EL (cell line): ENCODE measurements at regions not wholly inside any gene's neighbourhood (a gene's known extent, or its start where the extent isn't known, plus 50 kb on each side); places are given as distances from the start of the nearest gene placed in this dataset.
"Not testable (repeated sequence)": the region's sequence is repeated elsewhere in the genome, so short reads cannot be mapped to it uniquely, and the experiment has no call there.

Source experiments
- DNase-seq: peaks from one replicate; pipeline ENCODE4 v3.0.0-alpha.2; 2016

DNA sequence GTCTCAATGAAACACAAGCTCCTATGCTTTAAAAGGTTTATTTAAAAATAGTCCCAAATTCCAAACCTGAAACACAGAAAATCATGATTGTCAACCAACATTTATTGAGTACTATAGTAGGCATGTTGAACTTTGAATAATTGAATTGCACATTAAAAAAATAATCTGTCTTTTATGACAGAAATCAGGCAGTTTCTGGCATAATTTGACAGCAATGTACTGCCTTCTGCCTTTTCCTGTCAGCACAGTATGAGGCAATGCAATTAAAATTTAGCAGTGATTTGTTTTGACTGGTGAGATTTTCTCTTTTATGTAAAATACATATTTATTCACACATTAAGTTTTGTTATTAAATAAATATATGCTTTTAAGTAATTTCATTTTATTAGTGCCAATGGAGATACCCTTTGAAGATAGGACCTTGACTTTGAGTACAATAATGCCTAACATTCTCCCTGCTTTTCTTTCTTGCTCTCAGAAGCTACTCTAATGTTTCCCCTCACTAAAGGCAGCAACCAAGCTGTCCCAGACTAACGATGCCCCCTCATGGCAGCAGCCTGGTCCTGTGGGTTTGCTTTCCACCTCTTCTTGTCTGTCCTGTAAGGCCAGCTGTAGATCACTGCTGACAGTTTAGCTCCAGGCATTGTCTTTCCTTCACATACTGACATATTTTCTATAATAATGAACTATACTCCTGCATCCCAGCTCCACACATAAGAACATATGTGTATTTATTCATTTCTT, 346.7 kb downstream of the IL20RB start:
- DNase-seq: no peak

DNA sequence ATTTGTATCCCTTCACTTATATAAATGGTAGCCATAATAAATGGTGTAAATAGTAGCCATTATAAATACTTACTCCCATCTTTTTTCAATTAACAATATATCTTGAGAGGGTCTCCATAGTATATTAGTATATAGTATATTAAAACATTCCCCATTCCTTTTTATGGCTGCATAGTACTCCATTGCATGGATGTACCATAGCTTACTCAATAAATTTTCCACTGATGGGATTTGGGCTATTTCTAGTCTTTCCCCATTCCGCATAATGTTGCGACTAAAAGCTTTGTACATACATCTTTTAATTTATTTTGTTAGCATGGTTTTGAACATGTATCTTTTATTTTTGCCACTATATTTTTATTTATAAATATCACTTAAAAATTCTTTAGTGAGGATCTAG, 366.3 kb downstream of the IL20RB start:
- no peak for DNase-seq

DNA sequence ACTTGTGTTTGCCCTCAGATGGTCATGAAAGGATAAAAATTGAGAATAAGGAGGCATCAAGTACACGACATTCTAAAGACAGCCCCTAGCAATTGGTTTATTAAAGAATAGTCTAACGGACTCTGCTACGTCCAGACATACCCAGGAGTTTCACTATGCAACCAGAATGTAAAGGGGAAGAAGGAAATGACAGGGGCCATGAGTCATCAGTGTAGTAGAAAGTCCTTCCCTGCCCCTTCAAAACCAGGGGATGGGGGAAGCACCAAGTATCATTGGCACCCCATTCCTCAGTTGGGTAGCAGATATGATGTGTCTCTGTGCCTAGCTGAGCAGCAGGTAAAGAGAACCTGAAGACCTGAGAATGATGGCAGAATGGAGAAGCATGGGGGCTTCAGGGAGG, 367.4 kb downstream of the IL20RB start:
- DNase-seq: no peak

DNA sequence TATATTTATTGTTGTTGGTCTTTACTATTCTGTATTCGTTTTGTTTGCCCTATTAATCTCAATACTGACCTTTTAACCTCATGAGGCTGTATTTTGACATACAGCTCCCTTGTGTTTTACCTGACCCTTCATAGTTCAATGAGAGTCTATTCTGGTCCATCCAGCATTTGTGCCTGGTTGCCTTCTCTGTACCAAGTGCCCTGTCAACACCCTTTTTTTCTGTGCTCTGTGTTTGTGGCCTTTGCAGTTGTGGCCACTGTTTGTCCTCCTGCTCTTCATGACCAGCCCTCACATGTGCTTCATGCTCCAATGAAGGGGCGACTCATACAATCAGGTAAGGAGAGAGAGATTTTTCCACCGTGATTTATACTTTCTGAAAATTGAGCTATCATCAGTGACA, 368.2 kb downstream of the IL20RB start:
- no peak for DNase-seq

DNA sequence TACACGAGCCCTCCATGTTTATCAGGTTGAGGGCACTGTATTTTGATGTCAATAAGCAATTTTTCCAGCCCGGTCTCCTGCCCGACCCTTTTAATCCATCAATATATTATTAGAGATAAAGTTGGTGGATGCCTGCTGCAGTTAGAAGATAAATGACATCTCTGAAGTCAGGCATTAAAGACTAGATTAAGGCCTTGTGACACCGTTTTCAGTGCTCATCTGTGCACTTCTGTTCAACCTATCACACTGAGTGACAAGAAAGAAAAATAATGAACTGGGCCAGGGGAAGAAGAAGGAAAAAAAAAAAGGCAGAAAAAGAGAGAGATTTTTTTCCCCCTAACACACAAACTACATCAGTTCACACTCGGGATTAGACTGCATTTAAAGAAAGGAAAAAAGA, 371.8 kb downstream of the IL20RB start:
- DNase-seq: no peak

DNA sequence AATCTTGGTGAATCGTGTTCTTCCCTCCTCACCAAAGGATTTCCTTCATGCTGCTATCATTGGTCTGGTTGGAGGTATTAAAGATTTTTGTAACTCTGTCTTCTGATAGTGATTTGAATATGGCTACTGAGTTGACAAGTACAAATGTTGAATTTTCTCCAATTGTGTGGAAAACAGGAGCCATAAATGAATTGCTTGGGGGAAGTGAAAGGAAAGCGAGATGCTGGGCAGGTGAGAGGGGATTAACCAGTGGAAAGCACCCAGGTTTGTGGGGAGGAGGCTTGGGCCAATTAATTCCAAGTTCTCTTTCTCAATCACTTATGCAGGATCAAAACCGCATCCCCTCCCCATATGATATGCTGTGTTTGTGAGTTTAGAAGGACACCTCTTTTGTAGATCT, 372.5 kb downstream of the IL20RB start:
- no peak for DNase-seq

DNA sequence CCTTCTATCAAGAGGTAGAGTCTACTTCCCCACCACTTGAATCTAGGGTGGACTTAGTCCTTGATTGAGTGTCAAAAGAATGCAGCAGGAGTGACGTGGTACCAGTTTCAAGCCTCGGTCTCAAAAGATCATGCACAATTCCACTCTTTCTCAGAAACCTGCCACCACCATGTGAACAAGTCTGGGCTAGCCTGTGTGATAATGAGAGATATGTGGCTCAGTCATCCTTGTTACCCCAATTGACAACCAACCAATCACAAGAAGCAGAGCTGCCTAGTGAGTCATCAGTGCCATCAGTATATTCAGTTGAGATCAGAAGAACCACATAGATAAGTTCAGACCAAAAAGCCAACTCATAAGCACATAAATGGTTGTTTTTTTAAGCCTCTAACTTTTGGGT, 374.5 kb downstream of the IL20RB start:
- DNase-seq: no peak

DNA sequence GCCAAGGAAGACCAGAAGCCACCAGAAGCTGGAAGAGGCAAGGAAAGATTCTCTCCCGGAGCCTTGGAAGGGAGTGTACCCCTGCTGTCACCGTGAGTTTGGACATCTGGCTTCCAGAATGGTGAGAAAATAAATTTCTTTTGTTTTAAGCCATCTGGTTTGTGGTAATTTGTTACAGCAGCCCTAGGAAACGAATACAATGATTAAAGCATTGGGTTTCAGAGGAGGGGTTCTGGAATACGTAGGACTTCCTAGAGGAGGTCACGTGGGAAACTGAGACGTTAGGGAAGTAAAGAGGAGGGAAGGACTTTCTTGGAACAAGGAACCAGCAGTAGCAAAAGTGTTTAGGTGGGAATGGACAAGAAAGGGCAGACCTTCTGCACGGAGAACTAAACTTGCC, 377.7 kb downstream of the IL20RB start:
- no peak for DNase-seq

DNA sequence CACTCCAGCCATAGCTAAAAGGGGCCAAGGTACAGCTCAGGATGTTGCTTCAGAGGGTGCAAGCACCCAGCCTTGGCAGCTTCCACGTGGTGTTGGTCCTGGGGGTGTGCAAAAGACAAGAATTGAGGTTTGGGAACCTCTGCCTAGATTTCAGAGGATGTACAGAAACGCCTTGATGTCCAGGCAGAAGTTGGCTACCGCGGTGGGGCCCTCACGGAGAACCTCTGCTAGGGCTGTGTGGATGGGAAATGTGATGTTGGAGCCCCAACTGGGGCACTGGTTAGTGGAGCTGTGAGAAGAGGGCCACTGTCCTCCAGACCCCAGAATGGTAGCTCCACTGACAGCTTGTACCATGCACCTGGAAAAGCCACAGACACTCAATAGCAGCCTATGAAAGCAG, 380.6 kb downstream of the IL20RB start:
- DNase-seq: not testable (repeated sequence)

DNA sequence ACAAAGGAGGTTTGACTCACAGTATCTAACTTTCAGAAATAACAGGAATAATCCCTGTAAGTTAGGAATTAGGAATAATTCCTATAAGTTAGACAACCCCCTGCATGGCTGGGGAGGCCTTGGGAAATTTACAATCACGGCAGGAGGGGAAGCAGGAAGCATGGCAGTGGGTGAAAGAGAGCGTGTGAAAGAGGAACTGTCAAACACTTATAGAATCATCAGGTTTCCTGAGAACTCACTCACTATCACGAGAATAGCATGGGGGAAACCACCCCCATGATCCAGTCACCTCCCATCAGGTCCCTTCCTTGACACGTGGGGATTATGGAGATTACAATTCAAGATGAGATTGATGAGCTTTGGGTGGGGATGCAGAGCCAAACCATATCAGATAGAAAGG, 385.5 kb downstream of the IL20RB start:
- DNase-seq: no peak

DNA sequence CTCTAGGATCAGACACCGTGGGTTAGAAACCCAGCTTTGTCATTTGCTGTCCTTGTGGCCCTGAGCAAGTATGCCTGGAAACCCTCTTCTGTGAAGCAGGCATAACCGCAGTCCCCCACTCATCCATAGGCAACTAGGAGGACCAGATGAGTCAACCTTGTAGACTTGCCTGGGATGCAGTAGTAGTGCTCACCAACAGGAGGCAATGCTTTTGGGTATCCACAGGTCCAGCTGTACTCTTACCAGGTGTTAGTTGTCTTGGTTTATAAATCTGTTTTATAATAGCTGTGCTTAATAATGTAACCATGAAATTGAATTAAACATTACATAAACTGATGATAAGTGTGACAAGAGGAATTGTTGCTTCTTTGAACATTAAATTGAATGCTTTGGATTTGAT, 389.3 kb downstream of the IL20RB start:
- no peak for DNase-seq

DNA sequence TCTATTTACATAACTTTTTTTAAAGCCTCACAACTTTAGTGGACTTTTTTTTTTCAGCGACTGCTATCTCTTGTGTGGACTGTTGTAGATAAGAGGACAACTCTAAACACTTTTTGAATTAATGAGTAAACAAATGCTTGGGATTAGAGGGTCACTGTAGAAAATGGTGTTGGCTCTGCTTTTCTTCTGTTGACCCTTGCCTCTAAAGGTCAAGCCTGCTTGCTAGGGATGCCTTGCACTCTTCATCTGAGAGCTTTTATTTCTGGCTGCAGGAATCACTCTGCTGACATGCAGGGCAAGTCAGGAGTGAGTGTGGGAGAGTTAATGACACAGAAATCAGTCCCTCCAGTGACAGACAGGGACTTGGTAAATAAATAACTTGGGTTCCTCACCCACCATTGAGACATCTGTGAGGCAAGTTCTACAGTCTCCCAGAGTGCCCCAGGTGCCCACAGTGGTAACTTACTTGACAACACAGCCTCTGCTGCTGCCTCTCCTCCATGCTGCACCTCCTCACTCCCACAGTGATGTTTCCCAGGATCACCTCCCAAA, 390.1 kb downstream of the IL20RB start:
- DNase-seq: no peak

DNA sequence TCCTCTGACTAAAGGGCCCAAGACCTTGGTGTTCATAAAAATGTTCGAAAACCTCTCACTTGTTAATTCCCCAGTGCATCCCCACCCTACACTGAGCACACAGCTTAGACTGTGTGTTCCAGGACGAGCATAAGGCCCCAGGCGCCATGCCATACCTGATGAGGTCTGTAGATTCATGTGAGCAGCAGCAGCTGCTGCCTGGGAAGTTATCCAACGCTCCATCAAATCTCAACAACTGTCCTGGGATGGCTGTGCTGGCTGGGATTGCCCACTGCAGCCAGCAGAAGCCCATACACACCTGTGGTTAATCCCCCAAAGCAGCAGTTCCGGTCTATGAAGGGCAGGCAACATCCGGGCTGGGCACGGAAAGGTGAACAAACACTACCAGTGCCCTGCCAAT, 391.2 kb downstream of the IL20RB start:
- DNase-seq: no peak

DNA sequence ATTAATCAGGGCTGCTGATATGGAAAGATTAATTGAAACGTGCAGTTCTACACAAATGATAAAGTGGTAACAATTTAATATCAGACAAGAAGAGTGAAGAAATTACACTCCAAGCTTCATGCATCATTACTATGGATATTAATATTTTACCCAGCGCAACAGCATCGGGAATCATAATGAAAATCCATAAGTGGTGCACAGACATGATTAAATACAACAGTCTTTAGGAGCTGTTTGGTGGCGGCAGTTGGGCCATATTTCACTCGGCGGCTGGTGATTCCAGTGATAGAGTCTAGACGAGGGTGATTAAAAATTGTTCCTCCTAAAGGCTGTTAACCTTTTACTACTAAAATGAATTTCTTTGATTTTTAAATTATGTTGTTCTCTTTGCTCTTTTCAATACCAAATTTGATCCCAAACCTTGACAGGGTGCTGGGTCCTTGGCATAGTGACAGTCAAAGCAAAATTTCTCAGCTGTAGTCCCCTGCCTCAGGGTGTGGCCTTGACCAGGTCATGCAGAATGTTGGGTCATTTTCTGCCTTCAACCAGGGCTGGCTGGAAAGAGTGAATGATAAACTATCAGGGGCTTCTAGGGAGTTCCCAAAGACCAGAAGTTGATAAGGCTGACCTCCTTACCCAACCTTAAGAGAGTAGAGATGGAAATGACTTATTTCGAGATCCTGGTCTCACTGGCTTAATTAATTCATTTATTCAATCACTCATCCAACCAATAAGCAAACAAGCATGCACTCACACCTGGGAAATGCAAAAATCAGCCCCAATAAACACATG, 392.0 kb downstream of the IL20RB start:
- DNase-seq: no peak

DNA sequence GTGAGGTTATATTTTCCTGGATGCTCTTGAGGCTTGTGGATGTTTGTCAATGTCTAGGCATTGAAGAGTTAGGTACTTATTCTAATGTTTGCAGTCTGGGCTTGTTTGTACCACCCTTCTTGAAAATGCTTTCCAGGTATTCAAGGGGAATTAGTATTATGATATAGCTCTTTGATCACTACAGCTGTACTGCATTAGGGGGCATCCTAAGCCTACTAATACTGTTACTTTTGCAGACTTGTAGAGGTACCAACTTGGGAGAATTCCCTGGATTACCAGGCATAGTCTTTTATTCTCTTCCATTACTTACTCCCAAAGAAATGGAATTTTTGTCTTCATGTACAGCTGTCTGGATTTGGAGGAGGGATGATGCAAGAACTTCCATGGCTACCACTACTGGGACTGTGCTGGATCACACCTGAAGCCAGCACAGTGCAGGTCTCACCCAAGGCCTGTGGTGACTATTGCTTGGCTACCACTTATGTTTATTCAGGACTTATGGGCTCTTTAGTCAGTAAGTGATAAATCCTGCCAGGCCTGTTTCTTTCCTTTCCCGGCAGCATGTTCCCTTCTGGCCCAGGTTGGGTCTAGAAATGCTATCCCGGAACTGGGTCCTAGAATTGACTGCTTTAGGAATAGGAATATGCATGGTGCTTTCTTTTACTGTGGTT, 402.9 kb downstream of the IL20RB start:
- DNase-seq: no peak

DNA sequence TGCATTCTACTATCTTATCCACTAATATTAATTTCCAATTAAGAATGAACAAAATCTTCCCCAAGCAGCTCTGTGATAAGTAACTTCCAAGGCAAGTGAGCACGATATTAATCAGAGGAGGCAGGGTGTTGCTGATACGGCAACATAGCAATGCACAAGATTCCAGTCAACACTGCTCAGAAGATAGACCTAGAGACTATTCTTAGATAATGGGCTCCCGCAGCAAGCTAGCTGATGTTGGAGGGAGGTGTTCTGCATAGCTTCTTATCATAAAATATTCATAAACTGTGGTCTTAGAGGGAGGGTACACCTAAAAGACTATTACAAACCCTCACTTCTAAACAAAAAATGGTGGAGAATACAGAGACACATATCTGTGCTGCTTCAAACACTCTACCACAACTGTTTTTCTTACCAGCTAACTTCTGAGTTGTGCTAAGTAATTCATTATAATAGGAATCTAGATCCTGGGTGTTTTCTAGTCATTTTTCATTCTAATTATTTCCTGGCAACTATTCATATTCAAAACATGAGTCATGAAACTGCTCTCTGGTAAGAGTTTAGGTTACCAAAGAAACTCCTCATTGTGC, 382.0 kb upstream of the SOX14 start:
- DNase-seq: no peak

DNA sequence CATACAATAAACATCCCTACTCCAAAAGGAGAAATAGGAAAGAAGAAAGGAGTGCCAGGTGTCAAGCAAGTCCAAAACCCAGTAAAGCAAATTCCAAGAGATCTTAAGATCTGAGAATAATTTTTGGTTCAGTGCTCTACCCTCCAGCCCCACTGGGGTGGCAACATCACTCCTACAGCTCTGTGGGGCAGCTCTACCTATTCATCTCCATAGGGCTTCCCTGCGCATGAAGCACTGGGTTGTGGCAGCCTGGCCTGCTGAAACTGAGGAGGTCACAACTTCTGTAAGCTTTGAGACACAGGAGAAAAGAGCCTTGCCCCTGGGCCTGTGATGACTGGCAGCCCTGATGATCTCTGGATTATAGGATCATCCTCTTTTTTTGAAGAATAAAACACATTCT, 378.2 kb upstream of the SOX14 start:
- DNase-seq: no peak

DNA sequence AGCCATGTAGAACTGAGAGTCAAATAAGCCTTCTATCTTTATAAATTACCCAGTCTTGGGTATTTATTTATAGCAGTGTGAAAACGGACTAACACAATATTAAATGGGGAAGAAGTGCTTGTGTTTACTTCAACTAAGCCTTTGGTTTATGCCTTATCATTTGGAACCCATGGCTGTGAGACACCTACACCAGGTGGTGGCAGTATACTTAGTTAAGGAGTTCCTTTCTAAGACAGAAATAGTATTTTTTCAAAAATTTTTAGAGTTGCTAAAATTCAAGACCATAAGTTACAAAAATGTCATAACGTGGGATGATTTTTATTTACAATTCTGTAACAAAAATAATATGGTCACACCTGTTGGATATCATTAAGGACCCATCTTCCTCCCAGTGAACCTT, 354.5 kb upstream of the SOX14 start:
- no peak for DNase-seq

DNA sequence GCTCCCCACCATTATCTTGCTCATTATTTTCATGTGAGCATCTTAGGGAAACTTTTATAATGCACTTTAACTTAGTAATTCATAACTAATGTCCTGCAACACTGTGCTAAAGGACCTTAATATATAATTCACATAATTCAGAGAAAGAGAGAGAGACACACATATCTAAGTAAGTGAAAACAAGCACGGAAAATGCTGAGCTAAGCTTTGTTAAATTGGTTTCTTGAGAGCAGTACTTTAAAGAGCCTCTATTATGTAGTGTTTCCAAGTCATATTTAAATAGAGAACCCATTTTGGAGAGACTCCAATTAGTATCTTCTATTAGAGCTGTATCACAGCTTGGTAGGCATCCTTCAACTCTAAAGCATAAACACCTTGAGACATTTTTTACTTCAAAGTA, 354.1 kb upstream of the SOX14 start:
- no peak for DNase-seq

DNA sequence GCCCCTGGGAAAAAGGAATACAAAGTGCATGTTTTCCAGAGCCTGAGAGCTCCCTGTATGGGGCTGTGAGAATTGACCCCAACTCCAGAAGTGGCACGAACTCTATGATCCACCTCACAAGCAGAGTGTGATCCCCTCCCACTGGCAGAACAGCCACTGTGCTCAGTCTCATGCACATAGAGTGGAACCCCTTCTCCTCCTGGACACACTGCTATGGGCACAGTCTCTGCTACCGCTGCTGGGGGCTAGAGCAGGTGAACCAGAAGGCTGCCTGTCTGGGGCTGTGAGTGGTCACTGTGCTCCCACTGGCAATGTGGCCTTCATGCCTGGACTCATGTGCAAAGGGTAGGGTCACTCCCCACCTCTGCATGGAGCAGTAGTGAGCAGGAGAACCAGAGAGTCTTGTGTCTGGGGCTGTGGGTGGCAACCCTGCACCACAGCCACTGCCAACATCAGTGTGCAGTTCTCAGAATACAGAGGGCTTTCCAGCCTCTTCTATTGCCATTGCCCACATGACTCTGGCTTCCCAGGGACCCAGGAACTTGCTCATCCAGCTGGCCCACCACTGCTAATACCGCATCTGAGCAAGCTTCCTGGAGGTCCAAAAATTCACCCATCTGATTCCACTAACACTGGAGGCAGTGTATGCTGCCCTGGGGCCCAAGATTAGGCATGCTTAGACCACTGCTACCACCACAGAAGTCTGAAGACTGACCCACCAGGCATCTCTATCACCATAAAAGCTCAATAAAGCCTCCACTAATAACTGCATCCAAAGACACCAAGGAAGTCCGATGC, 343.7 kb upstream of the SOX14 start:
- DNase-seq: no peak

DNA sequence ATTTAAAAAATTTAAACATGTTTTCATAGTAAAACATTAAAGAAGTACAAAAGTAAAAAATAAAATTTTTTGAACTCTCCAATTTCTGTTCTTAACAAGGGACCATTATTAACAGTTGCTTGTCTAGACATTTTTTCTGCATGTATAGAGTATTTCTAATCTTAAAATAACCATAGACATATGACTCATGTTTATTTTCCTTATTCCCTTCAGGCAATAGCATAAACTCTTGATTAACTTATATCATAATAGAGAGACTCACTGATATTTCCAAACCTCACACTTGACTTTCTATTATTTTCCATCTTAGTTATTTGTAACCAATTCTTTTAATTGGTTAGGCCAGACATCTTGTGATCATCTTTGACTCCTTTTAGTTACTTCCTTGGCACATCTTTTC, 325.6 kb upstream of the SOX14 start:
- DNase-seq: no peak

DNA sequence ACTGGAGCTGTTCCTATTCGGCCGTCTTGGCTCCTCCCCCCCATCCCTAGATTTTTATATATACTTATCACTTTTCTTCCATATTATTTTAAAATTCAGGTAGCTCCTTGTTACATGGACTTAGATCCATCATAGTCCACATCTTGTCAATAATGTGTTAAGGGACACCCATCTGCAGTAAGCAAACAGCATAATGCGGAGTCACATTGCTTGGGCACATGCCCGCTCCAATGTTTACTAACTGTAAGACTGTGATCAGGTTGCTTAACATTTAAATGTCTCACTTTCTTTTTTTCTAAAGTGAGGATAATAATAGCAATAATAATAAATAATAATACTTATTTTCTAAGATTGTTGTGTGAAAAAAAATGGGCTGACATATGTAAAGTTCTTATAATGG, 303.2 kb upstream of the SOX14 start:
- DNase-seq: no peak

DNA sequence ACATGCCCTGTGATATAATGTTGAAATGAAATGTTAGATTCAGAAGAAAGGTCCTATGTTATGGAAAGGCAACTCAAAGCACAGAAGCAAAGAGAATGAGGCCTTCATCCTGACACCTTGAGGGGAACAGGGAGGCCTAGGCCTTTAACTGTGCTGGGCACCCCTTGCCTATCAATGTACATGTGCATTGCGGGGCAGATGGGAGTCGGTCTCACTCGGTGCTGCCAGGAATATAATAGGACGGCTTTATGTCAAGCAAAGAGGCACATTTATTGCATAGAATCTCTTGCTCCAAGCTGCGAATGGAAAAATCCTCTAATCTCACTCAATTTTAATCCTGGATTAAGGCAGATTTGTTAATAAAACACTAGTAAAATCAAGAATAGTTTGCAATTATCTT, 301.0 kb upstream of the SOX14 start:
- DNase-seq: no peak
